ENCODE measurements at regions not wholly inside any gene's neighbourhood (a gene's known extent, or its start where the extent isn't known, plus 50 kb on each side); places are given as distances from the start of the nearest gene placed in this dataset.
"Not testable (repeated sequence)": the region's sequence is repeated elsewhere in the genome, so short reads cannot be mapped to it uniquely, and the experiment has no call there.

DNA sequence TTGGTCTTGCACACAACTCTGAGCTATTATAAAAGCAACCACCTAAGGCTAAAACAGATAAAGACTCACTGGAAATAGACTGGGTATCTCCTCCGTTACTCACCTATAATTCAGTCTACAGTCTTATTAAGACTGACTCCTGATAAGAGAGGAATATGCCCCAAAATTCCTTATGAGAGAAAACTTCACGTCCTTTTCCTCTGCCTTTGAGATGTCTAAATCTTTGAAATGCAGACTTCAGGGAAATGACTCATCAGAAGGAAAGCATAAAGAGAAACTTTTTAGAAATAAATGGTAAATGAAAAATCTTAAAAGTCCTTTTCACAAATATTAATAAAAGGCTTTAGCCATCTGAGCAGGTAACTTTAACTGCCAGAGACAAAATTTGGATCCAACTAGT is 187.5 kb upstream of the RTL1 start:
- no peaks in the 10 kb centered on the region for H3K4me1 ChIP-seq
- TF ChIP-seq, protein P1, sequence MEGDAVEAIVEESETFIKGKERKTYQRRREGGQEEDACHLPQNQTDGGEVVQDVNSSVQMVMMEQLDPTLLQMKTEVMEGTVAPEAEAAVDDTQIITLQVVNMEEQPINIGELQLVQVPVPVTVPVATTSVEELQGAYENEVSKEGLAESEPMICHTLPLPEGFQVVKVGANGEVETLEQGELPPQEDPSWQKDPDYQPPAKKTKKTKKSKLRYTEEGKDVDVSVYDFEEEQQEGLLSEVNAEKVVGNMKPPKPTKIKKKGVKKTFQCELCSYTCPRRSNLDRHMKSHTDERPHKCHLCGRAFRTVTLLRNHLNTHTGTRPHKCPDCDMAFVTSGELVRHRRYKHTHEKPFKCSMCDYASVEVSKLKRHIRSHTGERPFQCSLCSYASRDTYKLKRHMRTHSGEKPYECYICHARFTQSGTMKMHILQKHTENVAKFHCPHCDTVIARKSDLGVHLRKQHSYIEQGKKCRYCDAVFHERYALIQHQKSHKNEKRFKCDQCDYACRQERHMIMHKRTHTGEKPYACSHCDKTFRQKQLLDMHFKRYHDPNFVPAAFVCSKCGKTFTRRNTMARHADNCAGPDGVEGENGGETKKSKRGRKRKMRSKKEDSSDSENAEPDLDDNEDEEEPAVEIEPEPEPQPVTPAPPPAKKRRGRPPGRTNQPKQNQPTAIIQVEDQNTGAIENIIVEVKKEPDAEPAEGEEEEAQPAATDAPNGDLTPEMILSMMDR (IDR thresholded peaks at IDR 0.05) = no peak
- no peak overlapping the region for H3K4me3 ChIP-seq
- no peak overlapping the region for H3K27ac ChIP-seq
- ATAC-seq (no peak), DNase-seq (no peak)
- intact Hi-C loops (cut with DNase I) = no loop called here
- no peaks in the 10 kb centered on the region for H3K9me3 ChIP-seq
- H3K36me3 ChIP-seq = no peaks in the 10 kb centered on the region
- peaks cover 0 to 10% of the 10 kb centered on the region in 2 donors for H3K27me3 ChIP-seq

DNA sequence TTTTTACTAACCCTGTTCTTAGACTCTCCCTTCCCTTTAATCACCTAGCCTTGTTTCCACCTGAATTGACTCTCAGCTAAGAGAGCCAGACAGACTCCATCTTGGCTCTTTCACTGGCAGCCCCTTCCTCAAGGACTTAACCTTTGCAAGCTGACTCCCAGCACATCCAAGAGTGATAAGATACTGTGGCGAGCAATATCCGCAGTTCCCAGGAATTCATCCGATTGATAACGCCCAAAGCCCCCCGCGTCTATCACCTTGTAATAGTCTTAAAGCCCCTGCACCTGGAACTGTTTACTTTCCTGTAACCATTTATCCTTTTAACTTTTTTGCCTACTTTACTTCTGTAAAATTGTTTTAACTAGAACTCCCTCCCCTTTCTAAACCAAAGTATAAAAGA is 191.4 kb upstream of the RTL1 start:
- H3K4me3 ChIP-seq; H3K27ac ChIP-seq; H3K36me3 ChIP-seq; intact Hi-C loops (cut with DNase I); H3K9me3 ChIP-seq; H3K4me1 ChIP-seq; ATAC-seq; DNase-seq: not testable (repeated sequence)
- peaks cover 0 to 13% of the 10 kb centered on the region in 2 donors for H3K27me3 ChIP-seq

GRCh38 chr14:101096551-101096950 is 193.0 kb upstream of the RTL1 start:
- Histone ChIP-seq H3K27me3 (peaks cover 0 to 13% of the 10 kb centered on the region in 2 donors), H3K4me1 (no peaks in the 10 kb centered on the region), H3K9me3 (peaks cover 0 to 7% of the 10 kb centered on the region in 2 donors), H3K36me3 (no peaks in the 10 kb centered on the region), H3K4me3 (no peak overlapping the region), H3K27ac (no peak overlapping the region)
- ATAC-seq (no peak), DNase-seq (no peak)
- intact Hi-C loops (cut with DNase I) = no loop called here
- TF ChIP-seq, protein P1 (IDR thresholded peaks at IDR 0.05) = no peak

DNA sequence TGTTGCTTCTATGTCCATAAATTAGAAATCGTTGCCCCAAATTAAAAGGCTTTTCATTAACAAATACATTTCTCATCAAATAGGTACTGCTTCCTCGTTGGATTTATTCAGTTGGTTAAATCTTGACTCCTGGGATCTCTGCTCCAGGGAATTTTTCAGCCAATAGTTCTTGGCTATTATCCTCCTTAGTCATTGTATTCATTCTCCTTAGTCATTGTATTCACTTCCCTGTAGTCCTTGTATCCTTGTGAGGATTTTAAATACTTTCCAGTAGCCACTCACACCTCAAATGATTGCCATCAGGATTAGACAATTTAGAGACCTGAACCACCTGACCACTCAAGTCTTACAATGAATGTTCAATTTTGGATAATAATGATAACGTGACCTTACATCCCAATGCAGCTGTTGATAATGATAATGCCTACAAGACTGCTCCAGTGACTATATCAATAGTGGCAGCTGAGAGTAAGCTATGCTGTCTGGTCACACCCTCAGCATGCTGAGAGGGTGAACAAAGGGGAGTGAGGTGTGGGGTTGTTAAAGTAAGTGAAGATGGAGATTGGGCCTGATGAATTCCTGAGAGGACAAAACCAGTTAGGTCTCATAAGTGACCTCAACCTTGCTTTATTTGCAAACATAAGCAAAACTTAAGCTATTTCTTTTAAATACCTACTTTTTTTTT is 193.7 kb upstream of the RTL1 start:
- DNase-seq (no peak), ATAC-seq (no peak)
- intact Hi-C loops (cut with DNase I) = no loop called here
- Histone ChIP-seq H3K36me3 (no peaks in the 10 kb centered on the region), H3K27ac (no peak overlapping the region), H3K4me1 (no peaks in the 10 kb centered on the region), H3K27me3 (peaks cover 0 to 13% of the 10 kb centered on the region in 2 donors), H3K9me3 (peaks cover 0 to 7% of the 10 kb centered on the region in 2 donors), H3K4me3 (no peak overlapping the region)
- TF ChIP-seq, protein P1 (IDR thresholded peaks at IDR 0.05) = no peak

- Histone ChIP-seq H3K4me1 (no peaks in the 10 kb centered on the region), H3K9me3 (peaks cover 0 to 7% of the 10 kb centered on the region in 2 donors), H3K27ac (no peak overlapping the region), H3K4me3 (no peak overlapping the region), H3K27me3 (peaks cover 0 to 13% of the 10 kb centered on the region in 2 donors), H3K36me3 (no peaks in the 10 kb centered on the region)
- ATAC-seq (no peak), DNase-seq (no peak)
- intact Hi-C loops (cut with DNase I) = no loop called here
- TF ChIP-seq, protein P1 (IDR thresholded peaks at IDR 0.05) = no peak
These were observed 194.7 kb upstream of the RTL1 start for GRCh38 chr14:101098177-101098576.

GRCh38 chr14:101098641-101099040 is 195.1 kb upstream of the RTL1 start:
- TF ChIP-seq, protein P1 (IDR thresholded peaks at IDR 0.05) = no peak
- H3K4me3 ChIP-seq = no peak overlapping the region
- H3K27ac ChIP-seq = no peak overlapping the region
- H3K36me3 ChIP-seq = no peaks in the 10 kb centered on the region
- peaks cover 0 to 13% of the 10 kb centered on the region in 2 donors for H3K27me3 ChIP-seq
- intact Hi-C loops (cut with DNase I) = no loop called here
- ATAC-seq (no peak), DNase-seq (no peak)
- peaks cover 0 to 7% of the 10 kb centered on the region in 2 donors for H3K9me3 ChIP-seq
- H3K4me1 ChIP-seq = no peaks in the 10 kb centered on the region

Data from left lung (tissue), 4 donors.